ENCODE measurements at regions not wholly inside any gene's neighbourhood (a gene's known extent, or its start where the extent isn't known, plus 50 kb on each side); places are given as distances from the start of the nearest gene placed in this dataset.

DNA sequence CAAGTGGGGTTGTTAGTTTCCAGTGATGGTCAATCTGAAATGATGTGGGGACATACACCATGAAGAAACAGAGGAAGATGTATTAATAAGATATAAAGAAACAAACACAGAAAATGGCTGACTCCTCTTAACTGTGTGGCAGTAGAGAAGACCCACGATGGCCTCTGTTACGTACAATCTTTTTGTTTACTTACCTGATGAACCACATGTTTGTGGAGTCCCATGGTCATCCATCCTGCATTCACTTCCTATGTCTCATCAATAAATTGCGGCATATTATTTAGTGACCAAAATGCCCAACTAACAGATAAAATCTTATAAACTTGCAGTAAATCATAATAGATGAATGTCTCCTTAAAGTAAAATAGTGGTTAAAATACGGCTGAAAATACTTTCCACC lies 740.1 kb upstream of the LINC00305 start:
- no peak overlapping the region for H3K4me2 ChIP-seq
- no peaks in the 10 kb centered on the region for H3K9me3 ChIP-seq (ENCODE audit: insufficient read depth, low read depth)
- no peak overlapping the region for H3K27ac ChIP-seq
- H3K4me3 ChIP-seq: no peak overlapping the region
- no peaks in the 10 kb centered on the region for H3K4me1 ChIP-seq (replicated peaks; ENCODE audit: insufficient read depth)
- intact Hi-C loops (cut with micrococcal nuclease; ENCODE audit: unreplicated experiment): no loop called here
- H3K9me2 ChIP-seq (ENCODE audit: insufficient read depth): no peaks in the 10 kb centered on the region
- TF ChIP-seq EZH2 (IDR thresholded peaks at IDR 0.05; ENCODE audit: low read depth): no peak
- TF ChIP-seq, protein P1, sequence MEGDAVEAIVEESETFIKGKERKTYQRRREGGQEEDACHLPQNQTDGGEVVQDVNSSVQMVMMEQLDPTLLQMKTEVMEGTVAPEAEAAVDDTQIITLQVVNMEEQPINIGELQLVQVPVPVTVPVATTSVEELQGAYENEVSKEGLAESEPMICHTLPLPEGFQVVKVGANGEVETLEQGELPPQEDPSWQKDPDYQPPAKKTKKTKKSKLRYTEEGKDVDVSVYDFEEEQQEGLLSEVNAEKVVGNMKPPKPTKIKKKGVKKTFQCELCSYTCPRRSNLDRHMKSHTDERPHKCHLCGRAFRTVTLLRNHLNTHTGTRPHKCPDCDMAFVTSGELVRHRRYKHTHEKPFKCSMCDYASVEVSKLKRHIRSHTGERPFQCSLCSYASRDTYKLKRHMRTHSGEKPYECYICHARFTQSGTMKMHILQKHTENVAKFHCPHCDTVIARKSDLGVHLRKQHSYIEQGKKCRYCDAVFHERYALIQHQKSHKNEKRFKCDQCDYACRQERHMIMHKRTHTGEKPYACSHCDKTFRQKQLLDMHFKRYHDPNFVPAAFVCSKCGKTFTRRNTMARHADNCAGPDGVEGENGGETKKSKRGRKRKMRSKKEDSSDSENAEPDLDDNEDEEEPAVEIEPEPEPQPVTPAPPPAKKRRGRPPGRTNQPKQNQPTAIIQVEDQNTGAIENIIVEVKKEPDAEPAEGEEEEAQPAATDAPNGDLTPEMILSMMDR (conservative IDR thresholded peaks at IDR 0.05): no peak
- H2AFZ ChIP-seq: no peak overlapping the region
- no peaks in the 10 kb centered on the region for H3K79me2 ChIP-seq (ENCODE audit: low read depth)
- H3F3A ChIP-seq (ENCODE audit: insufficient read depth, low read depth): no peaks in the 10 kb centered on the region
- no peak for DNase-seq
- BruUV-seq (replicated peaks): no TSS peak
- H4K20me1 ChIP-seq (ENCODE audit: insufficient read depth): no peaks in the 10 kb centered on the region
- no peaks in the 10 kb centered on the region for H3K36me3 ChIP-seq (ENCODE audit: low read depth)
- CTCF ChIA-PET: no interaction called here
- POLR2A ChIA-PET (ENCODE audit: unreplicated experiment): no interaction called here
- no peaks in the 10 kb centered on the region for H3K27me3 ChIP-seq (ENCODE audit: insufficient read depth, low read depth)

DNA sequence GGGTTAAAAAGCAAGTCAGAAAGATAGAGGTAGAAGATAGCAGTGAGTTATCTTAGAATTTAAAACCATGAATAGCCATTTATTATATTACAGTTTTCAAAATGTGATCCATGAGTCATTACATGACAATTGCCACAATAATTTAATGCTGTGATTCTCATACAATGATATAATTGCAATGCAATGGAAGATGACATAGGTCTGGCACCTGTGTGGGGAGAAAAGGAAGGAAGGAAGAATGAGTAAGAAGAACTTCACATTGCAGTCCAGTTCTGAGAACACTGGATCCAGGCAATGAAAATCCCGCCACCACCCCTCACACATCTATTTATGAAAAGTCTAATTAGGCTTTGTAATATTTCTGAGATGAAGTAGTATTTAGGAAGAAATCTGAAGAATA lies 738.1 kb upstream of the LINC00305 start:
- no peaks in the 10 kb centered on the region for H3F3A ChIP-seq (ENCODE audit: insufficient read depth, low read depth)
- intact Hi-C loops (cut with micrococcal nuclease; ENCODE audit: unreplicated experiment): no loop called here
- no peak overlapping the region for H3K27ac ChIP-seq
- H3K9me3 ChIP-seq (ENCODE audit: insufficient read depth, low read depth): no peaks in the 10 kb centered on the region
- no peak for TF ChIP-seq EZH2 (IDR thresholded peaks at IDR 0.05; ENCODE audit: low read depth)
- TF ChIP-seq, protein P1 (conservative IDR thresholded peaks at IDR 0.05): no peak
- H3K9me2 ChIP-seq (ENCODE audit: insufficient read depth): no peaks in the 10 kb centered on the region
- no peak for DNase-seq
- no peak overlapping the region for H3K4me2 ChIP-seq
- no peaks in the 10 kb centered on the region for H3K36me3 ChIP-seq (ENCODE audit: low read depth)
- no peaks in the 10 kb centered on the region for H4K20me1 ChIP-seq (ENCODE audit: insufficient read depth)
- H3K27me3 ChIP-seq (ENCODE audit: insufficient read depth, low read depth): no peaks in the 10 kb centered on the region
- no peak overlapping the region for H3K4me3 ChIP-seq
- H3K79me2 ChIP-seq (ENCODE audit: low read depth): no peaks in the 10 kb centered on the region
- H2AFZ ChIP-seq: no peak overlapping the region
- H3K4me1 ChIP-seq (replicated peaks; ENCODE audit: insufficient read depth): no peaks in the 10 kb centered on the region
- BruUV-seq (replicated peaks): no TSS peak
- ChIA-PET CTCF (no interaction called here), POLR2A (ENCODE audit: unreplicated experiment) (no interaction called here)

DNA sequence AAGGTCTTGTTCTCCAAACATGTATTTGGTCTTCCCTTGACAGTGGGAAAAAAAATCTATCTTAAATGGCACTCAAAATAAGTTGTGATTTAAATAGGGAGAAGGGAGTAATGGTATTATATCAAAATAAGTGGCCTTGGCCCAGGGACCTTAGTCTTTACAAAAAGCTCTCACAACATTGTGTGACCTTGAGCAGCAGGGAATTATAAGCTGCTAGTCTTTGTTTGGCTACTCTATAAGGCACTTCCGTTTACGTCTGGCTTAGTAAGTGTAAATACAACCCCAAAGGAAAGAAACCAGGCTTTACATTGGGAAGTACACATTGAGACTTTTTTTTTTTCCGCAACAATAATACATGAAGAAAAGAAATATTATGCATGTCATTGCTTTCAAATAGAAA lies 734.0 kb upstream of the LINC00305 start:
- no peaks in the 10 kb centered on the region for H3K9me3 ChIP-seq (ENCODE audit: insufficient read depth, low read depth)
- H4K20me1 ChIP-seq (ENCODE audit: insufficient read depth): no peaks in the 10 kb centered on the region
- no peak overlapping the region for H3K4me3 ChIP-seq
- no peaks in the 10 kb centered on the region for H3K79me2 ChIP-seq (ENCODE audit: low read depth)
- no peaks in the 10 kb centered on the region for H3K36me3 ChIP-seq (ENCODE audit: low read depth)
- H3K27me3 ChIP-seq (ENCODE audit: insufficient read depth, low read depth): no peaks in the 10 kb centered on the region
- no peaks in the 10 kb centered on the region for H3K9me2 ChIP-seq (ENCODE audit: insufficient read depth)
- TF ChIP-seq, protein P1 (conservative IDR thresholded peaks at IDR 0.05): no peak
- no peak for TF ChIP-seq EZH2 (IDR thresholded peaks at IDR 0.05; ENCODE audit: low read depth)
- H3K27ac ChIP-seq: no peak overlapping the region
- no peak overlapping the region for H2AFZ ChIP-seq
- no peak overlapping the region for H3K4me2 ChIP-seq
- ChIA-PET POLR2A (ENCODE audit: unreplicated experiment) (no interaction called here), CTCF (no interaction called here)
- BruUV-seq (replicated peaks): no TSS peak
- intact Hi-C loops (cut with micrococcal nuclease; ENCODE audit: unreplicated experiment): no loop called here
- no peaks in the 10 kb centered on the region for H3F3A ChIP-seq (ENCODE audit: insufficient read depth, low read depth)
- no peak for DNase-seq
- H3K4me1 ChIP-seq (replicated peaks; ENCODE audit: insufficient read depth): no peaks in the 10 kb centered on the region

Measured in PC-9 (cell line).